Caco-2 (cell line): ENCODE measurements at regions not wholly inside any gene's neighbourhood (a gene's known extent, or its start where the extent isn't known, plus 50 kb on each side); places are given as distances from the start of the nearest gene placed in this dataset.
"Not testable (repeated sequence)": the region's sequence is repeated elsewhere in the genome, so short reads cannot be mapped to it uniquely, and the experiment has no call there.

Source experiments
- BruUV-seq: library from RNA; stranded (reverse); fragments of 400-500 nt; replicated peaks from 2 replicates; lab custom pipeline; 2021; lab: Mats Ljungman, UMichigan
- CTCF ChIA-PET: fragments of 300-600 bp; sonication (Branson Sonifier 250); formaldehyde crosslinking; loops from one replicate; lab custom pipeline; 2022; ENCODE audit warnings: antibody characterized with exemption; lab: Charles Lee
- POLR2A ChIA-PET: fragments of 300-600 bp; sonication (Branson Sonifier 250); formaldehyde crosslinking; loops from one replicate; lab custom pipeline; 2022; ENCODE audit warnings: antibody characterized with exemption; lab: Charles Lee
- DNase-seq, 2 experiments: peaks; one replicate each; pipeline versions ENCODE4 v3.0.0 to v3.0.0-alpha.2; 2020 to 2022
- H3K27me3 ChIP-seq: replicated peaks from 2 replicates; pipeline ENCODE4 v1.6.0; 2011; ENCODE audit warnings: low read length; ENCODE audit not compliant: control insufficient read depth, insufficient read depth
- H3K36me3 ChIP-seq: 2 replicates; pipeline ENCODE4 v1.5.1; 2011; ENCODE audit warnings: low read length; ENCODE audit not compliant: control insufficient read depth, insufficient read depth
- H3K4me1 ChIP-seq: fragments of 250-450 bp; sonication (Bioruptor Pico); 2 replicates; pipeline ENCODE4 v1.5.1; 2020; ENCODE audit warnings: mild to moderate bottlenecking
- H3K4me3 ChIP-seq: 2 replicates; pipeline ENCODE4 v1.5.1; 2011; ENCODE audit warnings: low read depth, mild to moderate bottlenecking, control low read depth, low read length
- H3K9me3 ChIP-seq: fragments of 250-450 bp; sonication (Bioruptor Pico); 2 replicates; pipeline ENCODE4 v1.5.1; 2020; ENCODE audit warnings: mild to moderate bottlenecking, moderate library complexity
- H3K27ac Mint-ChIP-seq: one replicate; pipeline ENCODE4 v1.8.0; 2022; ENCODE audit warnings: mixed read lengths; ENCODE audit not compliant: unreplicated experiment
- H3K27me3 Mint-ChIP-seq: one replicate; pipeline ENCODE4 v1.8.0; 2022; ENCODE audit warnings: mixed read lengths; ENCODE audit not compliant: insufficient read depth, unreplicated experiment
- H3K36me3 Mint-ChIP-seq: one replicate; pipeline ENCODE4 v1.8.0; 2022; ENCODE audit warnings: mild to moderate bottlenecking, mixed read lengths; ENCODE audit not compliant: insufficient read depth, unreplicated experiment
- H3K4me1 Mint-ChIP-seq: one replicate; pipeline ENCODE4 v1.8.0; 2022; ENCODE audit warnings: low read depth, mixed read lengths; ENCODE audit not compliant: unreplicated experiment
- H3K4me3 Mint-ChIP-seq: one replicate; pipeline ENCODE4 v1.8.0; 2022; ENCODE audit warnings: mild to moderate bottlenecking, moderate library complexity, mixed read lengths; ENCODE audit not compliant: unreplicated experiment
- H3K9me3 Mint-ChIP-seq: one replicate; pipeline ENCODE4 v1.8.0; 2022; ENCODE audit warnings: mixed read lengths; ENCODE audit not compliant: unreplicated experiment
- CTCF ChIP-seq, 2 experiments: fragments of 200-600 bp in 1 of 2; IDR thresholded peaks; 1 replicate in 1 of 2; 2 replicates in 1 of 2; pipeline versions ENCODE4 v1.5.1 to v1.8.0; 2011 to 2022; ENCODE audit warnings: antibody characterized with exemption in 1 of 2, control low read depth in 1 of 2, inconsistent platforms in 1 of 2, low read depth in 1 of 2, low read length in 1 of 2, mild to moderate bottlenecking in 1 of 2, moderate library complexity in 1 of 2; ENCODE audit not compliant: insufficient read depth in 1 of 2, severe bottlenecking in 1 of 2, unreplicated experiment in 1 of 2
- intact Hi-C: fragments of 100-400 bp; cut with micrococcal nuclease; formaldehyde crosslinking; loops from one replicate; pipeline ENCODE4 v1.10.0; 2022; ENCODE audit not compliant: unreplicated experiment

- H3K9me3 Mint-ChIP-seq: no peaks in the 10 kb centered on the region
- Histone ChIP-seq H3K36me3 (no peaks in the 10 kb centered on the region), H3K9me3 (no peaks in the 10 kb centered on the region), H3K27me3 (no peaks in the 10 kb centered on the region; the same call in 1 of the 2 replicates), H3K4me1 (no peaks in the 10 kb centered on the region), H3K4me3 (no peak overlapping the region)
- H3K27me3 Mint-ChIP-seq: no peaks in the 10 kb centered on the region
- ChIA-PET CTCF (no interaction called here), POLR2A (no interaction called here)
- H3K4me3 Mint-ChIP-seq: no peak overlapping the region
- DNase-seq: no peak
- TF ChIP-seq CTCF (IDR thresholded peaks at IDR 0.05; ENCODE audit: insufficient read depth in 1 of 2, low read depth in 1 of 2, low read length in 1 of 2, severe bottlenecking in 1 of 2, unreplicated experiment in 1 of 2): no peak
- H3K4me1 Mint-ChIP-seq: no peaks in the 10 kb centered on the region
- no peak overlapping the region for H3K27ac Mint-ChIP-seq
- BruUV-seq: no TSS peak
- H3K36me3 Mint-ChIP-seq: no peaks in the 10 kb centered on the region
- intact Hi-C loops: no loop called here
These were observed 102.0 kb upstream of the TSLP start for GRCh38 chr5:110969502-110969901.

- Mint-ChIP-seq H3K27me3 (peaks cover 8% of the 10 kb centered on the region), H3K4me1 (no peaks in the 10 kb centered on the region), H3K4me3 (no peak overlapping the region), H3K27ac (no peak overlapping the region), H3K9me3 (no peaks in the 10 kb centered on the region), H3K36me3 (no peaks in the 10 kb centered on the region)
- Histone ChIP-seq H3K36me3 (no peaks in the 10 kb centered on the region), H3K9me3 (no peaks in the 10 kb centered on the region), H3K4me1 (no peaks in the 10 kb centered on the region), H3K4me3 (no peak overlapping the region), H3K27me3 (no peaks in the 10 kb centered on the region)
- ChIA-PET POLR2A (no interaction called here), CTCF (no interaction called here)
- no peak for TF ChIP-seq CTCF (IDR thresholded peaks at IDR 0.05; ENCODE audit: insufficient read depth in 1 of 2, low read depth in 1 of 2, low read length in 1 of 2, severe bottlenecking in 1 of 2, unreplicated experiment in 1 of 2)
- no peak for DNase-seq
- no TSS peak for BruUV-seq
- intact Hi-C loops: no loop called here
These were observed 98.0 kb upstream of the TSLP start for GRCh38 chr5:110973510-110973909.

- DNase-seq: no peak
- no peaks in the 10 kb centered on the region for H3K4me1 ChIP-seq
- no peaks in the 10 kb centered on the region for H3K9me3 ChIP-seq
- H3K27me3 ChIP-seq: no peaks in the 10 kb centered on the region
- Mint-ChIP-seq H3K9me3 (no peaks in the 10 kb centered on the region), H3K4me3 (no peak overlapping the region), H3K27ac (no peak overlapping the region), H3K27me3 (peaks cover 8% of the 10 kb centered on the region), H3K4me1 (no peaks in the 10 kb centered on the region), H3K36me3 (no peaks in the 10 kb centered on the region)
- ChIA-PET CTCF (no interaction called here), POLR2A (no interaction called here)
- no peak for TF ChIP-seq CTCF (IDR thresholded peaks at IDR 0.05; ENCODE audit: insufficient read depth in 1 of 2, low read depth in 1 of 2, low read length in 1 of 2, severe bottlenecking in 1 of 2, unreplicated experiment in 1 of 2)
- H3K36me3 ChIP-seq: no peaks in the 10 kb centered on the region
- intact Hi-C loops: no loop called here
- H3K4me3 ChIP-seq: no peak overlapping the region
- BruUV-seq: no TSS peak
These were observed 93.6 kb upstream of the TSLP start for GRCh38 chr5:110977915-110978314.

- H3K4me1 ChIP-seq, H3K36me3 ChIP-seq, POLR2A ChIA-PET, intact Hi-C loops, H3K27ac Mint-ChIP-seq, H3K36me3 Mint-ChIP-seq, BruUV-seq, H3K4me1 Mint-ChIP-seq, H3K27me3 Mint-ChIP-seq, H3K27me3 ChIP-seq, H3K9me3 ChIP-seq, CTCF ChIA-PET: not testable (repeated sequence)
- peaks cover 24% of the 10 kb centered on the region for H3K9me3 Mint-ChIP-seq
- H3K4me3 ChIP-seq: peak overlapping the region; percentile 37
- peak overlapping the region; percentile 75 for H3K4me3 Mint-ChIP-seq
- DNase-seq: peak; percentile 34 to 41
These were observed 85.6 kb upstream of the TSLP start for GRCh38 chr5:110985882-110986281.

GRCh38 chr5:110987573-110987972 lies 83.9 kb upstream of the TSLP start:
- BruUV-seq: not testable (repeated sequence)

More at GRCh38 chr5:110987573-110987972, 83.9 kb upstream of the TSLP start:
- POLR2A ChIA-PET, DNase-seq, intact Hi-C loops, H3K27ac Mint-ChIP-seq, H3K4me1 Mint-ChIP-seq, H3K4me1 ChIP-seq, H3K27me3 Mint-ChIP-seq, H3K9me3 ChIP-seq, H3K4me3 ChIP-seq, H3K27me3 ChIP-seq, CTCF ChIA-PET, H3K36me3 ChIP-seq, H3K36me3 Mint-ChIP-seq, H3K4me3 Mint-ChIP-seq: not testable (repeated sequence)
- H3K9me3 Mint-ChIP-seq: peaks cover 29% of the 10 kb centered on the region
